DND-41 (cell line): ENCODE measurements at regions not wholly inside any gene's neighbourhood (a gene's known extent, or its start where the extent isn't known, plus 50 kb on each side); places are given as distances from the start of the nearest gene placed in this dataset.

Experiments used
- ATAC-seq: fragments of 200-7000 bp; cut with Tn5 transposase; 3 replicates; pipeline ENCODE4 v1.9.1; 2021; ENCODE audit warnings: low read depth; ENCODE audit not compliant: insufficient read depth
- DNase-seq: peaks from one replicate; pipeline ENCODE4 v3.0.0-alpha.2; 2020
- H2AFZ ChIP-seq: 2 replicates; pipeline ENCODE4 v1.6.0; 2012; ENCODE audit warnings: low read depth, low read length
- H3K27ac ChIP-seq: 2 replicates; pipeline ENCODE4 v1.5.1; 2012; ENCODE audit warnings: low read length, inconsistent platforms
- H3K27me3 ChIP-seq: fragments of 200-600 bp; sonication (generic); 2 replicates; pipeline ENCODE4 v1.6.0; 2012; ENCODE audit warnings: low read length, mild to moderate bottlenecking, inconsistent platforms; ENCODE audit not compliant: insufficient read depth, poor library complexity
- H3K36me3 ChIP-seq: 2 replicates; pipeline ENCODE4 v1.5.1; 2012; ENCODE audit warnings: low read length, inconsistent platforms; ENCODE audit not compliant: insufficient read depth
- H3K4me1 ChIP-seq: 2 replicates; pipeline ENCODE4 v1.5.1; 2012; ENCODE audit warnings: mild to moderate bottlenecking, low read length; ENCODE audit not compliant: insufficient read depth
- H3K4me2 ChIP-seq: 2 replicates; pipeline ENCODE4 v1.6.0; 2012; ENCODE audit warnings: mild to moderate bottlenecking, moderate library complexity, low read length, inconsistent platforms; ENCODE audit not compliant: insufficient read depth
- H3K4me3 ChIP-seq, 2 experiments: fragments of 200-600 bp in 1 of 2; shearing (Covaris generic) in 1 of 2; 2 replicates each; pipeline ENCODE4 v1.5.1; 2012 to 2016; ENCODE audit warnings: inconsistent platforms in 2 of 2, low read length in 2 of 2, mild to moderate bottlenecking in 2 of 2, low read depth in 1 of 2, moderate library complexity in 1 of 2
- H3K79me2 ChIP-seq: 2 replicates; pipeline ENCODE4 v1.6.0; 2012; ENCODE audit warnings: low read length, inconsistent platforms; ENCODE audit not compliant: insufficient read depth
- H3K9ac ChIP-seq: 2 replicates; pipeline ENCODE4 v1.6.0; 2012; ENCODE audit warnings: low read depth, mild to moderate bottlenecking, inconsistent platforms, low read length, moderate library complexity
- H3K9me3 ChIP-seq: 2 replicates; pipeline ENCODE4 v1.5.1; 2012; ENCODE audit warnings: low read length, moderate library complexity, mild to moderate bottlenecking, inconsistent platforms; ENCODE audit not compliant: insufficient read depth, severe bottlenecking
- H4K20me1 ChIP-seq: 2 replicates; pipeline ENCODE4 v1.6.0; 2012; ENCODE audit warnings: low read length; ENCODE audit not compliant: insufficient read depth
- EZH2 ChIP-seq: IDR thresholded peaks from 3 replicates; pipeline ENCODE4 v1.6.1; 2012; ENCODE audit warnings: borderline replicate concordance, low read depth, mild to moderate bottlenecking, moderate library complexity, low read length, inconsistent platforms; ENCODE audit not compliant: severe bottlenecking
- TF ChIP-seq, protein P1 (sequence below): IDR thresholded peaks from 2 replicates; pipeline ENCODE4 v1.5.1; 2012; ENCODE audit warnings: borderline replicate concordance, low read length, moderate library complexity, mild to moderate bottlenecking; ENCODE audit not compliant: poor library complexity, severe bottlenecking; ENCODE audit errors: extremely low read depth

DNA sequence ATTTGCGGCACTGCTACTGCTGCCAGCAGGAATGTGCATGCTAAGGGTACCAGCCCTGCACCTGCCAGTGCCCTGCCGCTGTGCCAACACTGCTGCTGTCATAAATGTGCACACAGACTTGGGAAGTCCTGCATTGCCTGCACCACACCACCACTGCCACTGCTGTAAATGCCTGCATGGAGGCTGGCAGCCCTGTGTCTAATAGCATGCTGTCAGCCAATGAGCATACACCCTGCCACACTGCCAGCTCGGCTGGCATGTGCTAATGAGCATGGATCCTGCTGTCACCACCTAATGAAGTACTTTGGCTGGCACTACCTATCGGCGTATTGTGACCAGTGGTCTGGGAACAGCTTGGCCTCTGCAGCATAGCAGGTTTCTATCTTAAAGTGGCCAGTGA lies 981.8 kb upstream of the GBE1 start:
- H3K36me3 ChIP-seq: no peaks in the 10 kb centered on the region

DNA sequence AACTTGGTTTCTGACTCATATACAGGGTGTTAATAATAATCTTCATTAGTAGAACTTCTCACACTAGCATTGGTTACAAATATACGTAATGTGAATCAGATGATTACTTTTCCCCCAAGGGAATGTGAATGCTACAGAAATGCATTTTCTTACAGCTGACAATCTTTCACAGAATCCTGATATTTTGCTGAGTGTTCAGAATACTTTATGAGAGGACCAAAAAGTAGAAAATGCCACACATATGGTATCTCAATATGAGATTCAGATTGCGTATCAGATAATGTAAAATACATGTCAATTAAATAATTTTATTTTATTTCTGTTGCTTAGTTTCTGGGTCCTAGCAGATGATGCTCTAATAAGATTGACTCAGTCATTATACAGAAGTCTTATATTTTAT lies 979.9 kb upstream of the GBE1 start:
- Histone ChIP-seq H3K36me3 (no peaks in the 10 kb centered on the region), H3K27me3 (no peaks in the 10 kb centered on the region), H3K27ac (no peak overlapping the region), H3K4me3 (no peak overlapping the region), H2AFZ (no peak overlapping the region), H3K9ac (no peak overlapping the region), H3K79me2 (no peaks in the 10 kb centered on the region), H3K9me3 (no peaks in the 10 kb centered on the region), H3K4me2 (no peak overlapping the region), H4K20me1 (no peaks in the 10 kb centered on the region), H3K4me1 (peaks cover 14% of the 10 kb centered on the region)
- no peak for ATAC-seq
- no peak for DNase-seq
- TF ChIP-seq EZH2: no peak
- TF ChIP-seq, protein P1, sequence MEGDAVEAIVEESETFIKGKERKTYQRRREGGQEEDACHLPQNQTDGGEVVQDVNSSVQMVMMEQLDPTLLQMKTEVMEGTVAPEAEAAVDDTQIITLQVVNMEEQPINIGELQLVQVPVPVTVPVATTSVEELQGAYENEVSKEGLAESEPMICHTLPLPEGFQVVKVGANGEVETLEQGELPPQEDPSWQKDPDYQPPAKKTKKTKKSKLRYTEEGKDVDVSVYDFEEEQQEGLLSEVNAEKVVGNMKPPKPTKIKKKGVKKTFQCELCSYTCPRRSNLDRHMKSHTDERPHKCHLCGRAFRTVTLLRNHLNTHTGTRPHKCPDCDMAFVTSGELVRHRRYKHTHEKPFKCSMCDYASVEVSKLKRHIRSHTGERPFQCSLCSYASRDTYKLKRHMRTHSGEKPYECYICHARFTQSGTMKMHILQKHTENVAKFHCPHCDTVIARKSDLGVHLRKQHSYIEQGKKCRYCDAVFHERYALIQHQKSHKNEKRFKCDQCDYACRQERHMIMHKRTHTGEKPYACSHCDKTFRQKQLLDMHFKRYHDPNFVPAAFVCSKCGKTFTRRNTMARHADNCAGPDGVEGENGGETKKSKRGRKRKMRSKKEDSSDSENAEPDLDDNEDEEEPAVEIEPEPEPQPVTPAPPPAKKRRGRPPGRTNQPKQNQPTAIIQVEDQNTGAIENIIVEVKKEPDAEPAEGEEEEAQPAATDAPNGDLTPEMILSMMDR: no peak

More for the DNA sequence above, 981.8 kb upstream of the GBE1 start:
- Histone ChIP-seq H2AFZ (no peak overlapping the region), H3K9me3 (no peaks in the 10 kb centered on the region), H3K4me3 (no peak overlapping the region), H4K20me1 (no peaks in the 10 kb centered on the region), H3K27ac (no peak overlapping the region), H3K9ac (no peak overlapping the region), H3K27me3 (no peaks in the 10 kb centered on the region), H3K79me2 (no peaks in the 10 kb centered on the region), H3K4me1 (peaks cover 14% of the 10 kb centered on the region), H3K4me2 (no peak overlapping the region)
- ATAC-seq: no peak
- TF ChIP-seq, protein P1: no peak
- TF ChIP-seq EZH2: no peak
- no peak for DNase-seq

DNA sequence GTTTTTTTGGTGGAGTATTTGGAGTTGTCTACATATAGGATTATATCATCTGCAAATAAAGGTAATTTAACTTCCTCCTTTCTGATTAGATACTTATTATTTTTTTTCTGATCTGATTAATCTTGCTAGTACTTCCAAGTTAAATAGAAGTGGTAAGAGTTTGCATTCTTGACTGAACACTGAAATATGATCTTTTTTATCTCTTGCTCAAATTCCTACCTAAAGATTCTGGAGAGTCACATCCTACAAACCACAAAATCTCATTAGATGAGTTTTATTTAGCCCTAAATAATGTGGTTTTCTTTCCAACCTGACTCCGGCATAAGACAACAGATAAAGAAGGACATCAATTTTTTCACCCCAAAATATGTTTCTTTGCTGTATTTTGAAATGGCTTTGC lies 977.9 kb upstream of the GBE1 start:
- no peak overlapping the region for H3K4me3 ChIP-seq
- H3K27me3 ChIP-seq: no peaks in the 10 kb centered on the region
- H3K79me2 ChIP-seq: no peaks in the 10 kb centered on the region
- H3K9ac ChIP-seq: no peak overlapping the region
- H3K36me3 ChIP-seq: no peaks in the 10 kb centered on the region
- H4K20me1 ChIP-seq: no peaks in the 10 kb centered on the region
- no peaks in the 10 kb centered on the region for H3K9me3 ChIP-seq
- H3K4me1 ChIP-seq: no peaks in the 10 kb centered on the region
- TF ChIP-seq EZH2: no peak
- TF ChIP-seq, protein P1: no peak
- no peak overlapping the region for H3K27ac ChIP-seq
- H3K4me2 ChIP-seq: no peak overlapping the region
- no peak overlapping the region for H2AFZ ChIP-seq
- no peak for DNase-seq
- ATAC-seq: no peak

DNA sequence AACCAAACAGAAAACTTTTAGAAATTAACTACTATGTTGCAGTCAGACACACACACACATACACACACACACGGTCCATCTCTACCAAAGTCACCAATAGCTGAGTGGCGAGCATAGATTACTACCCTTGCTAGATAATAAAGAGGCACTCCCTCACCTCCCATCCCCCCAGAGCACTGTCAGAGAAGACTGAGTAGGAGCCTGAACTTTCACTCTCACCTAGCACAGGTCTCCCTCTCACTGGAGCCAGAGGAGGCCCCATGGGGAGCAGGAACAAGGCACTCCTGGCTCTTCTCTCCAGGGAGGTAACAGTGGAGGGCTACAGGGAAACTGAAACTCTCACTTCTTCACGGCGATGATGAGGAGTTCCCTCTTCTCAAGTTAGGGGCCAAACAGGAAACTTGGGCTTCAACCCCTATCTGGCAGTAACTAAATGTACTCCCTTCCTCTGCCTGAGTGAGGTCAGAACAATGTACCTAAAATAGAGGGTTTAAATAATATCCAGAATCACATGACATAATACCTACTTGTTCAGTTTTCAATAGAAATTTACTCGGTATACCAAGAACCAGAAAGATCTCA lies 975.3 kb upstream of the GBE1 start:
- Histone ChIP-seq H3K79me2 (no peaks in the 10 kb centered on the region), H3K9me3 (no peaks in the 10 kb centered on the region), H3K9ac (no peak overlapping the region), H3K27ac (no peak overlapping the region), H3K4me2 (no peak overlapping the region), H3K4me1 (no peaks in the 10 kb centered on the region), H2AFZ (no peak overlapping the region), H3K27me3 (no peaks in the 10 kb centered on the region), H3K36me3 (no peaks in the 10 kb centered on the region), H4K20me1 (no peaks in the 10 kb centered on the region), H3K4me3 (no peak overlapping the region)
- DNase-seq (no peak), ATAC-seq (peak; percentile 14; the same call in 1 of the 3 replicates)
- TF ChIP-seq, protein P1: no peak
- TF ChIP-seq EZH2: no peak
